Trophoblast cell (in vitro differentiated cells and primary cell): ENCODE measurements at regions not wholly inside any gene's neighbourhood (a gene's known extent, or its start where the extent isn't known, plus 50 kb on each side); places are given as distances from the start of the nearest gene placed in this dataset.

Experiments used
- DNase-seq, 2 donors: peaks; one replicate each; pipeline ENCODE4 v3.0.0-alpha.2; 2016
- H2AFZ ChIP-seq: 2 replicates; pipeline ENCODE4 v1.6.1; 2013; ENCODE audit warnings: low read length, moderate library complexity, mild to moderate bottlenecking; ENCODE audit not compliant: insufficient read depth, poor library complexity
- H2AK5ac ChIP-seq: 2 replicates; pipeline ENCODE4 v1.6.1; 2013; ENCODE audit warnings: mild to moderate bottlenecking, low read length
- H2BK120ac ChIP-seq: 2 replicates; pipeline ENCODE4 v1.6.1; 2013; ENCODE audit warnings: low read length, mild to moderate bottlenecking, moderate library complexity; ENCODE audit not compliant: insufficient read depth, poor library complexity
- H2BK12ac ChIP-seq: 2 replicates; pipeline ENCODE4 v1.6.1; 2013; ENCODE audit warnings: mild to moderate bottlenecking, low read length, moderate library complexity
- H2BK5ac ChIP-seq: 2 replicates; pipeline ENCODE4 v1.6.1; 2013; ENCODE audit warnings: low read length, low read depth, moderate library complexity, mild to moderate bottlenecking; ENCODE audit not compliant: poor library complexity
- H3K14ac ChIP-seq: 2 replicates; pipeline ENCODE4 v1.6.1; 2013; ENCODE audit warnings: mild to moderate bottlenecking, low read length
- H3K18ac ChIP-seq: 2 replicates; pipeline ENCODE4 v1.6.1; 2013; ENCODE audit warnings: mild to moderate bottlenecking, low read length
- H3K23ac ChIP-seq: 2 replicates; pipeline ENCODE4 v1.6.1; 2013; ENCODE audit warnings: low read length
- H3K27ac ChIP-seq: 2 replicates; pipeline ENCODE4 v1.5.1; 2013; ENCODE audit warnings: low read depth, mild to moderate bottlenecking, inconsistent platforms, low read length, moderate library complexity
- H3K27me3 ChIP-seq: 2 replicates; pipeline ENCODE4 v1.6.1; 2013; ENCODE audit warnings: inconsistent platforms, mild to moderate bottlenecking, low read length, moderate library complexity; ENCODE audit not compliant: insufficient read depth
- H3K36me3 ChIP-seq, 2 experiments: 1 replicate in 1 of 2; 2 replicates in 1 of 2; pipeline ENCODE4 v1.6.1; 2013; ENCODE audit warnings: low read length in 2 of 2, mild to moderate bottlenecking in 2 of 2, moderate library complexity in 1 of 2; ENCODE audit not compliant: insufficient read depth in 2 of 2, control insufficient read depth in 1 of 2
- H3K4ac ChIP-seq: 2 replicates; pipeline ENCODE4 v1.6.1; 2013; ENCODE audit warnings: low read depth, mild to moderate bottlenecking, low read length, moderate library complexity
- H3K4me1 ChIP-seq, 2 experiments: 1 replicate in 1 of 2; 2 replicates in 1 of 2; pipeline ENCODE4 v1.6.1; 2013; ENCODE audit warnings: low read length in 2 of 2, mild to moderate bottlenecking in 2 of 2, moderate library complexity in 1 of 2; ENCODE audit not compliant: insufficient read depth in 2 of 2, control insufficient read depth in 1 of 2
- H3K4me2 ChIP-seq: 2 replicates; pipeline ENCODE4 v1.6.1; 2013; ENCODE audit warnings: inconsistent platforms, mild to moderate bottlenecking, low read length, moderate library complexity
- H3K4me3 ChIP-seq: 2 replicates; pipeline ENCODE4 v1.5.1; 2013; ENCODE audit warnings: mild to moderate bottlenecking, low read depth, low read length, inconsistent platforms
- H3K79me1 ChIP-seq: one replicate; pipeline ENCODE4 v1.6.1; 2013; ENCODE audit warnings: low read length
- H3K79me2 ChIP-seq: 2 replicates; pipeline ENCODE4 v1.6.1; 2013; ENCODE audit warnings: low read length, mild to moderate bottlenecking; ENCODE audit not compliant: control insufficient read depth, insufficient read depth, poor library complexity
- H3K9ac ChIP-seq: 2 replicates; pipeline ENCODE4 v1.6.1; 2013; ENCODE audit warnings: mild to moderate bottlenecking, low read length
- H3K9me3 ChIP-seq: 2 replicates; pipeline ENCODE4 v1.6.1; 2013; ENCODE audit warnings: low read depth, mild to moderate bottlenecking, control low read depth, inconsistent platforms, low read length; ENCODE audit not compliant: insufficient read depth
- H4K12ac ChIP-seq: 2 replicates; pipeline ENCODE4 v1.6.1; 2013; ENCODE audit warnings: low read depth, mild to moderate bottlenecking, low read length, moderate library complexity
- H4K8ac ChIP-seq: 2 replicates; pipeline ENCODE4 v1.6.1; 2013; ENCODE audit warnings: low read depth, mild to moderate bottlenecking, low read length, moderate library complexity
- H4K91ac ChIP-seq: one replicate; pipeline ENCODE4 v1.6.1; 2013; ENCODE audit warnings: low read depth, mild to moderate bottlenecking, low read length, moderate library complexity
- WGBS: extraction: QIAGEN DNeasy Blood & Tissue Kit; methylation state at CpG from one replicate; pipeline ENCODE4 v1.1.7; 2013; ENCODE audit warnings: missing lambda C conversion rate; ENCODE audit not compliant: insufficient read length, insufficient coverage; ENCODE audit errors: extremely low coverage; 5-methylcytosine and 5-hydroxymethylcytosine counted together

DNA sequence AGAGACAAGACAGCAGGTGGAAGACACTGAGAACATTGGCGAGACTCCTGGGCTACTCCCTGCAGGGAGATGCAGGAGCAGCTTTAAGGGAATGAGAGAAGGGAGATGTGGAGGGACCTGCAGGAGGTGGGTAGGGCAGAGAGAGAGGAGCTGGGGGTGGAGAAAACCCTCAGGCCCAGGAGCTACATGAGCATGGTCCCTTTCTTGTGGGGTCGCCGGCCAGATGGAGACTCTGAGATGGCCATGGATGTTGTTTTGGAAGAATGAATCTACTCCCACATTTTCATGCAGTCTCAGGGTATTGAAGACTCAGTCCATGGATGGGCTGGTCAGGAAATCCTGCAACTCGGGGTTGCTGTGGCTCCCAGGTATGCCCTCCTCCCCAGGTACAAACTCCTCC is 1381.9 kb downstream of the TBC1D22A start:
- Histone ChIP-seq H3K14ac (no peak overlapping the region), H3K4me1 (no peaks in the 10 kb centered on the region), H3K4ac (no peak overlapping the region), H3K23ac (no peak overlapping the region), H3K79me2 (no peaks in the 10 kb centered on the region), H3K27me3 (no peaks in the 10 kb centered on the region), H3K9ac (no peak overlapping the region), H2BK120ac (no peak overlapping the region), H2AK5ac (no peak overlapping the region), H2BK5ac (no peak overlapping the region), H4K8ac (no peak overlapping the region), H3K9me3 (peaks cover 3% of the 10 kb centered on the region), H3K4me3 (no peak overlapping the region), H4K12ac (no peak overlapping the region), H3K4me2 (no peak overlapping the region), H3K79me1 (no peaks in the 10 kb centered on the region), H4K91ac (no peak overlapping the region), H3K18ac (no peak overlapping the region), H2BK12ac (no peak overlapping the region), H3K27ac (no peak overlapping the region), H2AFZ (no peak overlapping the region), H3K36me3 (no peaks in the 10 kb centered on the region)
- DNase-seq: no peak
- WGBS: no CpG with 5 or more reads among the region's 4 CpGs

DNA sequence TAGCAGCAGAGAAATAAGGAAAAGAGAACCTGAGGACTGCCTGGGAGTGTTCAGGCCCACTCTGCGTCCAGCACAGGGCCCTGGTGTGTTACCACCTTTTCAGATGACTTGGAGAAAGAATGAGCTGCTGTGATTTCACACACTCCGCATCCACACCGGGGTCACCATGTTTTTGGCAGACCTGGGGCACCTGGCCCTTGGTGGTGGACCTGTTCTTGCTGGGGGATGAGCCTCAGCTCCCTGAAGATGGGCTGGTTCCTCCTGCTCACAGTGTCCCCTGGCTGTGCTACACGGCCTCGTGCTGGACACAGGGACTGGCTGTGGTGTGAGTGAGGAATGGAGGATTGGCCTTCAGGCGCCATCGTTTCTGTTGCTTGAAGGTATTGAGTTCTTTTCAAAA is 1381.4 kb downstream of the TBC1D22A start:
- no CpG with 5 or more reads among the region's 7 CpGs for WGBS
- Histone ChIP-seq H2BK120ac (no peak overlapping the region), H4K8ac (no peak overlapping the region), H3K79me2 (no peaks in the 10 kb centered on the region), H3K27ac (no peak overlapping the region), H2BK12ac (no peak overlapping the region), H3K79me1 (no peaks in the 10 kb centered on the region), H3K18ac (no peak overlapping the region), H3K4me2 (no peak overlapping the region), H4K12ac (no peak overlapping the region), H2AK5ac (no peak overlapping the region), H3K4ac (no peak overlapping the region), H3K23ac (no peak overlapping the region), H2AFZ (no peak overlapping the region), H2BK5ac (no peak overlapping the region), H4K91ac (no peak overlapping the region), H3K9ac (no peak overlapping the region), H3K9me3 (peaks cover 3% of the 10 kb centered on the region), H3K4me1 (no peaks in the 10 kb centered on the region), H3K36me3 (no peaks in the 10 kb centered on the region), H3K27me3 (no peaks in the 10 kb centered on the region), H3K14ac (no peak overlapping the region), H3K4me3 (no peak overlapping the region)
- DNase-seq: no peak

DNA sequence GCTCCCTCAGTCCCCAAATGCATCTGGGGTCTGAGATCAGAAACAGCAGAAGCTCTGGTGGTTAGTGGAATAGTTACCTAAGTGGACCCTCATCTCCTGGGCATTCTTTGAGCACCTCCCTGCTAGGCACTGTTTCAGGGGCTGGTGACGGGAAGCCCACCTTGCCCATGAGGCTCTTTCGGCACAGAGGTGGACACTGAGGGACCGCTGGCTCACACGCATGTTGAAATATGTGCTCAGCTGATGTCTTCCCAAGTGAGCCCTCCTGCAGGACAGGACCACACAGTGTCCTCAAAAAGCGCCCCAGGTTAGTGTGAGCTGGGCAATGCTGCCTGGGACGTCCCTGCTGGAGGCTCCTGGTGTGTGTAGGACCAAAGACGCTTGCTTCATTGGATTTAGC is 1379.9 kb downstream of the TBC1D22A start:
- no peak overlapping the region for H2BK5ac ChIP-seq
- H3K18ac ChIP-seq: no peak overlapping the region

DNA sequence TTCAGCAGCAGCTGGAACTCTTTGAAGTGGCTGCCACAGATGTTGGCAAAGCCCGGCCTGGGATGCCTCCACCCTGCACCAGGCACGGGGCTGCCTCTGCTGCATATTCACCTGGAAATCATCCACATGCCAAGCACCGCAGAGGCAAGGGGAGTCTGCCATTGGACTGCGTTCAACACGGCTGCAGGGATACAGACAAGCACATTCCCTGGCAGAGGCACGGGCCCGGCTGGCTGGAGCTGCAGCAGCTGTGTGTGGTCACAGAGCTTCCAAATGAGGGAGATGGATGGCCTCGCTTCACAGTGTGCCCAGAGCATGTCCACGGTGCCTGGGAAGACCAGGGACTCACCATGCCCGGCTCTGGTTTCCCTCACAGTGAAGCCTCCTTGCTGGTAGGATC is 1378.9 kb downstream of the TBC1D22A start:
- Histone ChIP-seq H4K91ac (no peak overlapping the region), H3K4me3 (no peak overlapping the region), H2AK5ac (no peak overlapping the region), H2BK120ac (no peak overlapping the region), H3K18ac (no peak overlapping the region), H3K23ac (no peak overlapping the region), H2AFZ (no peak overlapping the region), H3K79me1 (no peaks in the 10 kb centered on the region), H3K9me3 (peaks cover 3% of the 10 kb centered on the region), H3K4me1 (no peaks in the 10 kb centered on the region), H2BK12ac (no peak overlapping the region), H3K4me2 (no peak overlapping the region), H3K27me3 (no peaks in the 10 kb centered on the region), H2BK5ac (no peak overlapping the region), H3K14ac (no peak overlapping the region), H4K12ac (no peak overlapping the region), H3K36me3 (no peaks in the 10 kb centered on the region), H3K9ac (no peak overlapping the region), H4K8ac (no peak overlapping the region), H3K79me2 (no peaks in the 10 kb centered on the region), H3K27ac (no peak overlapping the region), H3K4ac (no peak overlapping the region)
- DNase-seq: no peak
- no CpG with 5 or more reads among the region's 10 CpGs for WGBS

More for the DNA sequence above, 1379.9 kb downstream of the TBC1D22A start:
- Histone ChIP-seq H2BK120ac (no peak overlapping the region), H3K14ac (no peak overlapping the region), H2AFZ (no peak overlapping the region), H3K9ac (no peak overlapping the region), H2AK5ac (no peak overlapping the region), H3K4me3 (no peak overlapping the region), H2BK12ac (no peak overlapping the region), H3K4ac (no peak overlapping the region), H3K36me3 (no peaks in the 10 kb centered on the region), H3K9me3 (peaks cover 3% of the 10 kb centered on the region), H4K91ac (no peak overlapping the region), H3K4me1 (no peaks in the 10 kb centered on the region), H4K12ac (no peak overlapping the region), H3K23ac (no peak overlapping the region), H3K79me2 (no peaks in the 10 kb centered on the region), H3K27me3 (no peaks in the 10 kb centered on the region), H3K27ac (no peak overlapping the region), H3K4me2 (no peak overlapping the region), H3K79me1 (no peaks in the 10 kb centered on the region), H4K8ac (no peak overlapping the region)
- no peak for DNase-seq
- no CpG with 5 or more reads among the region's 7 CpGs for WGBS
